ENCODE measurements at regions not wholly inside any gene's neighbourhood (a gene's known extent, or its start where the extent isn't known, plus 50 kb on each side); places are given as distances from the start of the nearest gene placed in this dataset.

GRCh38 chr15:38873158-38873557 lies 308.5 kb upstream of the RASGRP1 start (continued):
- TF ChIP-seq ZNF800 (CRISPR knock-in tag; IDR thresholded peaks at IDR 0.05) (no peak), PHB2 (IDR thresholded peaks at IDR 0.05; ENCODE audit: partially characterized antibody) (no peak), SOX5 (CRISPR knock-in tag; IDR thresholded peaks at IDR 0.05; ENCODE audit: borderline replicate concordance) (0 out of 2 replicates have a peak, but pooled peaks have one; percentile 19), CHD4 (IDR thresholded peaks at IDR 0.05; ENCODE audit: borderline replicate concordance, low read length) (no peak), HES4 (CRISPR knock-in tag; IDR thresholded peaks at IDR 0.05; ENCODE audit: borderline replicate concordance) (no peak), ZSCAN31 (CRISPR knock-in tag; IDR thresholded peaks at IDR 0.05; ENCODE audit: low read depth) (no peak), ZNF275 (CRISPR knock-in tag; IDR thresholded peaks at IDR 0.05; ENCODE audit: borderline replicate concordance) (no peak), KDM1A (CRISPR knock-in tag; IDR thresholded peaks at IDR 0.05) (no peak), NFE2L1 (CRISPR knock-in tag; IDR thresholded peaks at IDR 0.05; ENCODE audit: borderline replicate concordance) (no peak), GLI4 (CRISPR knock-in tag; IDR thresholded peaks at IDR 0.05; ENCODE audit: borderline replicate concordance) (no peak), ZBTB42 (CRISPR knock-in tag; IDR thresholded peaks at IDR 0.05) (no peak), THAP11 (CRISPR knock-in tag; IDR thresholded peaks at IDR 0.05) (no peak), HHEX (CRISPR knock-in tag; IDR thresholded peaks at IDR 0.05) (peak; percentile 21; the same call in 1 of the 2 replicates), CEBPZ (IDR thresholded peaks at IDR 0.05; ENCODE audit: low read length) (no peak), PRMT3 (CRISPR knock-in tag; IDR thresholded peaks at IDR 0.05; ENCODE audit: borderline replicate concordance, low read depth) (no peak), HOXA9 (CRISPR knock-in tag; IDR thresholded peaks at IDR 0.05; ENCODE audit: borderline replicate concordance) (no peak), NFAT5 (CRISPR knock-in tag; IDR thresholded peaks at IDR 0.05) (no peak), NBN (conservative IDR thresholded peaks at IDR 0.05) (no peak)
